DOHH2 (cell line): ENCODE measurements at regions not wholly inside any gene's neighbourhood (a gene's known extent, or its start where the extent isn't known, plus 50 kb on each side); places are given as distances from the start of the nearest gene placed in this dataset.

Experiments used
- H3F3A ChIP-seq: fragments of 200-600 bp; sonication (generic), shearing (Covaris generic); 2 replicates; pipeline ENCODE4 v1.6.0; 2016; ENCODE audit warnings: antibody characterized with exemption, mild to moderate bottlenecking; ENCODE audit not compliant: control insufficient read depth, insufficient read depth
- H3K27ac ChIP-seq: fragments of 200-600 bp; sonication (generic); 2 replicates; pipeline ENCODE4 v1.5.1; 2014; ENCODE audit warnings: low read depth, mild to moderate bottlenecking, low read length, moderate library complexity
- H3K27me3 ChIP-seq: fragments of 200-600 bp; sonication (generic); 2 replicates; pipeline ENCODE4 v1.6.1; 2014; ENCODE audit warnings: mild to moderate bottlenecking, low read length, mixed read lengths; ENCODE audit not compliant: control insufficient read depth
- H3K36me3 ChIP-seq: fragments of 200-600 bp; sonication (generic); 2 replicates; pipeline ENCODE4 v1.6.1; 2014; ENCODE audit warnings: mild to moderate bottlenecking, low read length, moderate library complexity, mixed read lengths; ENCODE audit not compliant: control insufficient read depth
- H3K4me1 ChIP-seq: fragments of 200-600 bp; sonication (generic); 2 replicates; pipeline ENCODE4 v1.6.1; 2014; ENCODE audit warnings: mild to moderate bottlenecking, low read length, mixed read lengths; ENCODE audit not compliant: control insufficient read depth
- H3K4me2 ChIP-seq: fragments of 200-600 bp; sonication (generic); 2 replicates; pipeline ENCODE4 v1.6.0; 2014; ENCODE audit warnings: mild to moderate bottlenecking, low read length, moderate library complexity
- H3K4me3 ChIP-seq: fragments of 200-600 bp; sonication (generic); 2 replicates; pipeline ENCODE4 v1.5.1; 2014; ENCODE audit warnings: mild to moderate bottlenecking, low read length, mixed read lengths
- H3K79me2 ChIP-seq: fragments of 200-600 bp; sonication (generic); 2 replicates; pipeline ENCODE4 v1.6.1; 2014; ENCODE audit warnings: mild to moderate bottlenecking, low read length, mixed read lengths; ENCODE audit not compliant: control insufficient read depth
- H3K9me2 ChIP-seq: fragments of 200-600 bp; sonication (generic); replicated peaks from 2 replicates; pipeline ENCODE4 v1.6.1; 2014; ENCODE audit warnings: mild to moderate bottlenecking, low read length, mixed read lengths; ENCODE audit not compliant: control insufficient read depth
- H3K9me3 ChIP-seq: fragments of 200-600 bp; sonication (generic); 2 replicates; pipeline ENCODE4 v1.6.1; 2014; ENCODE audit warnings: antibody characterized with exemption, low read length, mixed read lengths; ENCODE audit not compliant: control insufficient read depth, insufficient read depth
- H4K20me1 ChIP-seq: fragments of 200-600 bp; sonication (generic); 2 replicates; pipeline ENCODE4 v1.6.0; 2014; ENCODE audit warnings: low read depth, mild to moderate bottlenecking, antibody characterized with exemption, low read length, moderate library complexity; ENCODE audit not compliant: control insufficient read depth, insufficient read depth
- EZH2phosphoT487 ChIP-seq: fragments of 200-600 bp; sonication (generic); IDR thresholded peaks from 2 replicates; pipeline ENCODE4 v1.6.1; 2017; ENCODE audit warnings: borderline replicate concordance, mild to moderate bottlenecking, antibody characterized with exemption, low read length, moderate library complexity, mixed read lengths
- TF ChIP-seq, protein P1 (sequence below): fragments of 200-600 bp; sonication (generic); IDR thresholded peaks from one replicate; pipeline ENCODE4 v1.5.1; 2014; ENCODE audit warnings: antibody characterized with exemption, mild to moderate bottlenecking, low read depth, low read length; ENCODE audit not compliant: poor library complexity, severe bottlenecking

DNA sequence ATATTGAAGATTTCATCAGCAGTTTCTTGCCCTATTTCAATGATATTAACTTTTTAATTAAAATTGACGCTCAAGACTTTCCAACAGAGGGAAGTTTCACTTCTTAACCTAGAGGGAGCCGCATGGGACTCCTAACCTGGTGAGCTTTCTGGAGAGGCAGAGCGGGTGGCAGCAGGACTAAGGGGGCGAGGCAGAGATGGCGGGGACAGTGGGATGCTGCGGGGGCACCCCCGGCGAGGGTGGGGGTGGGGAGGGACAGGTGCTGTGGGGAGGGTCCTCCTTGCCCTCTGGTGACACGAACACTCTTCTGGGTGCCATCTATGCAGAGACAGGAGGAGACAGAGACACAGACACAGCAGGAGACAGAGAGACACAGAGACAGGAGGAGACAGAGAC, 104.4 kb downstream of the ADRA2C start:
- H3K36me3 ChIP-seq: no peaks in the 10 kb centered on the region
- no peaks in the 10 kb centered on the region for H4K20me1 ChIP-seq
- no peak overlapping the region for H3K4me3 ChIP-seq
- H3K4me2 ChIP-seq: no peak overlapping the region
- no peaks in the 10 kb centered on the region for H3F3A ChIP-seq
- no peaks in the 10 kb centered on the region for H3K4me1 ChIP-seq
- no peaks in the 10 kb centered on the region for H3K27me3 ChIP-seq
- H3K9me3 ChIP-seq: no peaks in the 10 kb centered on the region
- no peak overlapping the region for H3K27ac ChIP-seq
- no peaks in the 10 kb centered on the region for H3K9me2 ChIP-seq
- TF ChIP-seq, protein P1, sequence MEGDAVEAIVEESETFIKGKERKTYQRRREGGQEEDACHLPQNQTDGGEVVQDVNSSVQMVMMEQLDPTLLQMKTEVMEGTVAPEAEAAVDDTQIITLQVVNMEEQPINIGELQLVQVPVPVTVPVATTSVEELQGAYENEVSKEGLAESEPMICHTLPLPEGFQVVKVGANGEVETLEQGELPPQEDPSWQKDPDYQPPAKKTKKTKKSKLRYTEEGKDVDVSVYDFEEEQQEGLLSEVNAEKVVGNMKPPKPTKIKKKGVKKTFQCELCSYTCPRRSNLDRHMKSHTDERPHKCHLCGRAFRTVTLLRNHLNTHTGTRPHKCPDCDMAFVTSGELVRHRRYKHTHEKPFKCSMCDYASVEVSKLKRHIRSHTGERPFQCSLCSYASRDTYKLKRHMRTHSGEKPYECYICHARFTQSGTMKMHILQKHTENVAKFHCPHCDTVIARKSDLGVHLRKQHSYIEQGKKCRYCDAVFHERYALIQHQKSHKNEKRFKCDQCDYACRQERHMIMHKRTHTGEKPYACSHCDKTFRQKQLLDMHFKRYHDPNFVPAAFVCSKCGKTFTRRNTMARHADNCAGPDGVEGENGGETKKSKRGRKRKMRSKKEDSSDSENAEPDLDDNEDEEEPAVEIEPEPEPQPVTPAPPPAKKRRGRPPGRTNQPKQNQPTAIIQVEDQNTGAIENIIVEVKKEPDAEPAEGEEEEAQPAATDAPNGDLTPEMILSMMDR: no peak
- no peak for TF ChIP-seq EZH2phosphoT487
- H3K79me2 ChIP-seq: no peaks in the 10 kb centered on the region

DNA sequence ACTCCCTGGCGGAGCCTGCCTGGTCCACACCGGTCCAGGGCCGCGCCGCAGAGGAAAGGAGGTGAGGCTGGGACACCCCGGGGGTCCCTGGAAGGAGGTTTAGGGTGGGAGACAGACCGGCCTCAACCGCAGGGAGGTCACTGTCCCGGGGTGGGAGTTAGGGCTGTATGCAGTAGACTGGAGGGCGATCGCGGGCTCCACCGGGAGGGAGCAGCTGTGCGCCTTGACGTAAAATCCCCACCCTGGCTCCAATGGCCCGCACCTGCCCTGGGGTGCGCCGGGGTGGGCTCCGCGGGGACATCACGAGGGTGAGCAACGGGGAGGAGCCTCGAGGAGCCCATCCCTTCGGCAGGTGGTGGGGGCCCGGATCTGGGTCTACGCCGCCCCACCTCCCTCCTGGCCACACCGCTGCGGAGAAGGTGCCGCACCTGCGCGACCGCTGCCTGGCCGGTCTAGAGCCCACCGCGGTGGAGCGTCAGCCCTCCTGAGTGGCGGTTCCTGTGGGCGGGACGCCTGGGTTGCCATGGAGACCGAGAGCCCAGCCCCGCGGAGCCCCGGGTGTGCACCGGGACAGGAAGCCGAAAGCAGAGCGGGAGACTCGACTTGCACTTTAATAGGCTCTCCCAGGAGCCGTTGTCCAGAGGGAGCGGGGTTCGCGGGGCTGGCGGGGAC, 105.1 kb downstream of the ADRA2C start:
- Histone ChIP-seq H3K27ac (no peak overlapping the region), H3K4me2 (no peak overlapping the region), H4K20me1 (no peaks in the 10 kb centered on the region), H3K27me3 (no peaks in the 10 kb centered on the region), H3K9me3 (no peaks in the 10 kb centered on the region), H3K36me3 (no peaks in the 10 kb centered on the region), H3K4me1 (no peaks in the 10 kb centered on the region), H3F3A (no peaks in the 10 kb centered on the region), H3K4me3 (no peak overlapping the region), H3K79me2 (no peaks in the 10 kb centered on the region), H3K9me2 (no peaks in the 10 kb centered on the region)
- TF ChIP-seq, protein P1: no peak
- TF ChIP-seq EZH2phosphoT487: no peak

GRCh38 chr4:3871881-3872833, 106.0 kb downstream of the ADRA2C start:
- H3K9me3 ChIP-seq: no peaks in the 10 kb centered on the region
- H3K9me2 ChIP-seq: no peaks in the 10 kb centered on the region
- H3K27ac ChIP-seq: no peak overlapping the region
- H3K4me2 ChIP-seq: no peak overlapping the region
- no peaks in the 10 kb centered on the region for H3K4me1 ChIP-seq
- no peaks in the 10 kb centered on the region for H4K20me1 ChIP-seq
- 0 out of 2 replicates have a peak, but pooled peaks cover 4% of the 10 kb centered on the region for H3K27me3 ChIP-seq
- H3K4me3 ChIP-seq: no peak overlapping the region
- H3K79me2 ChIP-seq: no peaks in the 10 kb centered on the region
- H3F3A ChIP-seq: no peaks in the 10 kb centered on the region
- TF ChIP-seq, protein P1: no peak
- no peak for TF ChIP-seq EZH2phosphoT487
- H3K36me3 ChIP-seq: no peaks in the 10 kb centered on the region
